GM23338 (cell line): ENCODE measurements at regions not wholly inside any gene's neighbourhood (a gene's known extent, or its start where the extent isn't known, plus 50 kb on each side); places are given as distances from the start of the nearest gene placed in this dataset.

Source experiments
- CREB1 ChIP-seq: fragments of 250-450 bp; sonication (Bioruptor Pico); IDR thresholded peaks from 2 replicates; pipeline ENCODE4 v1.5.0; 2020; ENCODE audit warnings: low read depth, mild to moderate bottlenecking, moderate library complexity
- EZH2 ChIP-seq: fragments of 200-600 bp; sonication (generic); IDR thresholded peaks from one replicate; pipeline ENCODE4 v1.8.0; 2017; ENCODE audit warnings: antibody characterized with exemption, mild to moderate bottlenecking, low read depth; ENCODE audit not compliant: unreplicated experiment
- EZH2phosphoT487 ChIP-seq: fragments of 200-600 bp; sonication (generic); IDR thresholded peaks from one replicate; pipeline ENCODE4 v1.8.1; 2018; ENCODE audit warnings: antibody characterized with exemption; ENCODE audit not compliant: unreplicated experiment
- JUNB ChIP-seq: IDR thresholded peaks from one replicate; pipeline ENCODE4 v1.6.1; 2016; ENCODE audit warnings: antibody characterized with exemption; ENCODE audit not compliant: unreplicated experiment
- POLR2AphosphoS5 ChIP-seq: IDR thresholded peaks from 2 replicates; pipeline ENCODE4 v1.6.1; 2016; ENCODE audit warnings: antibody characterized with exemption, low read depth
- STAT1 ChIP-seq: IDR thresholded peaks from one replicate; pipeline ENCODE4 v1.6.1; 2016; ENCODE audit warnings: antibody characterized with exemption; ENCODE audit not compliant: unreplicated experiment
- ZNF114 ChIP-seq: fragments of 250-450 bp; sonication (Bioruptor Pico); IDR thresholded peaks from 2 replicates; pipeline ENCODE4 v1.5.0; 2020; ENCODE audit warnings: mild to moderate bottlenecking, moderate library complexity
- ZNF331 ChIP-seq: fragments of 250-450 bp; sonication (Bioruptor Pico); IDR thresholded peaks from 2 replicates; pipeline ENCODE4 v1.5.0; 2020; ENCODE audit warnings: low read depth, mild to moderate bottlenecking, moderate library complexity
- TF ChIP-seq, protein P1 (sequence below), 2 experiments: fragments of 200-600 bp in 1 of 2; sonication (generic) in 1 of 2; conservative IDR thresholded peaks; 2 replicates each; pipeline versions ENCODE4 v1.5.1 to v1.6.1; 2016 to 2017; ENCODE audit warnings: antibody characterized with exemption in 2 of 2, low read depth in 2 of 2, mild to moderate bottlenecking in 2 of 2, moderate library complexity in 1 of 2
- TF ChIP-seq, protein P2 (sequence below): IDR thresholded peaks from one replicate; pipeline ENCODE4 v1.6.1; 2018; ENCODE audit warnings: antibody characterized with exemption; ENCODE audit not compliant: unreplicated experiment

DNA sequence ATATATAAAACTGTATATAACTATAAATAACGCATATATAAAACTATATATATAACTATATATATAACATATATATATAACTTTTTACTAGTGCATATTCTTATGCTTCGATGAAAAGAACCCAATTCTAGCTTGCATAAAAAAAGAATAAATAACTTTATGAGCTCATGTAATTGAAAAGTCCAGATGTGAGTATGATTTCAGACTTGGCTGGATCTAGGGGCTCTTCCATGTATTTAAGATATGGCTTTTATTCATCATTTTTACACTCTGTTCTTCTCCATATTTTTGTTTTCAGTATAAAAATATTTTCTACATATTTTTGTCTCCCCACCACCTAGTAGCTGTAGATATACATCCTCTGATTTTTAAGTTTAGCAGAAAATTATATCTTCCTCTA, 417.5 kb downstream of the CDH11 start:
- TF ChIP-seq, protein P1, sequence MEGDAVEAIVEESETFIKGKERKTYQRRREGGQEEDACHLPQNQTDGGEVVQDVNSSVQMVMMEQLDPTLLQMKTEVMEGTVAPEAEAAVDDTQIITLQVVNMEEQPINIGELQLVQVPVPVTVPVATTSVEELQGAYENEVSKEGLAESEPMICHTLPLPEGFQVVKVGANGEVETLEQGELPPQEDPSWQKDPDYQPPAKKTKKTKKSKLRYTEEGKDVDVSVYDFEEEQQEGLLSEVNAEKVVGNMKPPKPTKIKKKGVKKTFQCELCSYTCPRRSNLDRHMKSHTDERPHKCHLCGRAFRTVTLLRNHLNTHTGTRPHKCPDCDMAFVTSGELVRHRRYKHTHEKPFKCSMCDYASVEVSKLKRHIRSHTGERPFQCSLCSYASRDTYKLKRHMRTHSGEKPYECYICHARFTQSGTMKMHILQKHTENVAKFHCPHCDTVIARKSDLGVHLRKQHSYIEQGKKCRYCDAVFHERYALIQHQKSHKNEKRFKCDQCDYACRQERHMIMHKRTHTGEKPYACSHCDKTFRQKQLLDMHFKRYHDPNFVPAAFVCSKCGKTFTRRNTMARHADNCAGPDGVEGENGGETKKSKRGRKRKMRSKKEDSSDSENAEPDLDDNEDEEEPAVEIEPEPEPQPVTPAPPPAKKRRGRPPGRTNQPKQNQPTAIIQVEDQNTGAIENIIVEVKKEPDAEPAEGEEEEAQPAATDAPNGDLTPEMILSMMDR (conservative IDR thresholded peaks at IDR 0.05; ENCODE audit: low read depth in 2 of 2): no peak
- TF ChIP-seq, protein P2, sequence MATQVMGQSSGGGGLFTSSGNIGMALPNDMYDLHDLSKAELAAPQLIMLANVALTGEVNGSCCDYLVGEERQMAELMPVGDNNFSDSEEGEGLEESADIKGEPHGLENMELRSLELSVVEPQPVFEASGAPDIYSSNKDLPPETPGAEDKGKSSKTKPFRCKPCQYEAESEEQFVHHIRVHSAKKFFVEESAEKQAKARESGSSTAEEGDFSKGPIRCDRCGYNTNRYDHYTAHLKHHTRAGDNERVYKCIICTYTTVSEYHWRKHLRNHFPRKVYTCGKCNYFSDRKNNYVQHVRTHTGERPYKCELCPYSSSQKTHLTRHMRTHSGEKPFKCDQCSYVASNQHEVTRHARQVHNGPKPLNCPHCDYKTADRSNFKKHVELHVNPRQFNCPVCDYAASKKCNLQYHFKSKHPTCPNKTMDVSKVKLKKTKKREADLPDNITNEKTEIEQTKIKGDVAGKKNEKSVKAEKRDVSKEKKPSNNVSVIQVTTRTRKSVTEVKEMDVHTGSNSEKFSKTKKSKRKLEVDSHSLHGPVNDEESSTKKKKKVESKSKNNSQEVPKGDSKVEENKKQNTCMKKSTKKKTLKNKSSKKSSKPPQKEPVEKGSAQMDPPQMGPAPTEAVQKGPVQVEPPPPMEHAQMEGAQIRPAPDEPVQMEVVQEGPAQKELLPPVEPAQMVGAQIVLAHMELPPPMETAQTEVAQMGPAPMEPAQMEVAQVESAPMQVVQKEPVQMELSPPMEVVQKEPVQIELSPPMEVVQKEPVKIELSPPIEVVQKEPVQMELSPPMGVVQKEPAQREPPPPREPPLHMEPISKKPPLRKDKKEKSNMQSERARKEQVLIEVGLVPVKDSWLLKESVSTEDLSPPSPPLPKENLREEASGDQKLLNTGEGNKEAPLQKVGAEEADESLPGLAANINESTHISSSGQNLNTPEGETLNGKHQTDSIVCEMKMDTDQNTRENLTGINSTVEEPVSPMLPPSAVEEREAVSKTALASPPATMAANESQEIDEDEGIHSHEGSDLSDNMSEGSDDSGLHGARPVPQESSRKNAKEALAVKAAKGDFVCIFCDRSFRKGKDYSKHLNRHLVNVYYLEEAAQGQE: no peak
- TF ChIP-seq EZH2phosphoT487 (no peak), JUNB (no peak), EZH2 (no peak), POLR2AphosphoS5 (no peak), STAT1 (no peak), ZNF331 (no peak), ZNF114 (CRISPR knock-in tag) (no peak), CREB1 (no peak)
